ENCODE measurements at regions not wholly inside any gene's neighbourhood (a gene's known extent, or its start where the extent isn't known, plus 50 kb on each side); places are given as distances from the start of the nearest gene placed in this dataset.

DNA sequence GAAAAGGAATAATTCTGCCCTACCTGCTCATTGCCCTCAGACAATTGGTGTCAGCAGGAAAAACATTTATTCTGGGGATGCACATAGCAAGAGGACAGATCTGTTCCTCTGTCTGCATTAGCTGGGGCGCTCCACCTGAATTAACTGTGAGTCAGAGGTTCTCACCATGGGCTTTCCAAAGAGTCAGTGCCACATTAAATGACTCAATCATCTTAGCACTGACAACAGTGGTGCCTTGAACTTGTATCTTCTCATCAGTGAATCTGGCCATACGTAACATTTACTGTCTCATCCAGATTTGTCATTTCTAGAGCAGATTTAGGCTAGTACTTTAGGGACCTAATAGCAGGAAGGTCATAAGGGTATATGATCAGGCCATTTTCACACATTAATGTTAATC, 358.1 kb upstream of the CRIM1 start:
- intact Hi-C loops (cut with DNase I), result no loop called here

GRCh38 chr2:35989503-35989902, 366.1 kb upstream of the CRIM1 start:
- Histone ChIP-seq H3K27ac (no peak overlapping the region), H3K4me3 (no peak overlapping the region), H3K36me3 (replicated peaks in 1 of 2; ENCODE audit: insufficient read depth in 1 of 2, low read depth in 2 of 2) (no peaks in the 10 kb centered on the region), H3K27me3 (no peaks in the 10 kb centered on the region), H3K9me3 (no peaks in the 10 kb centered on the region), H3K4me1 (no peaks in the 10 kb centered on the region)
- 18 to 30% methylated on average over 4 of the region's 4 CpGs for WGBS, 2 donors
- TF ChIP-seq, protein P1, sequence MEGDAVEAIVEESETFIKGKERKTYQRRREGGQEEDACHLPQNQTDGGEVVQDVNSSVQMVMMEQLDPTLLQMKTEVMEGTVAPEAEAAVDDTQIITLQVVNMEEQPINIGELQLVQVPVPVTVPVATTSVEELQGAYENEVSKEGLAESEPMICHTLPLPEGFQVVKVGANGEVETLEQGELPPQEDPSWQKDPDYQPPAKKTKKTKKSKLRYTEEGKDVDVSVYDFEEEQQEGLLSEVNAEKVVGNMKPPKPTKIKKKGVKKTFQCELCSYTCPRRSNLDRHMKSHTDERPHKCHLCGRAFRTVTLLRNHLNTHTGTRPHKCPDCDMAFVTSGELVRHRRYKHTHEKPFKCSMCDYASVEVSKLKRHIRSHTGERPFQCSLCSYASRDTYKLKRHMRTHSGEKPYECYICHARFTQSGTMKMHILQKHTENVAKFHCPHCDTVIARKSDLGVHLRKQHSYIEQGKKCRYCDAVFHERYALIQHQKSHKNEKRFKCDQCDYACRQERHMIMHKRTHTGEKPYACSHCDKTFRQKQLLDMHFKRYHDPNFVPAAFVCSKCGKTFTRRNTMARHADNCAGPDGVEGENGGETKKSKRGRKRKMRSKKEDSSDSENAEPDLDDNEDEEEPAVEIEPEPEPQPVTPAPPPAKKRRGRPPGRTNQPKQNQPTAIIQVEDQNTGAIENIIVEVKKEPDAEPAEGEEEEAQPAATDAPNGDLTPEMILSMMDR (IDR thresholded peaks at IDR 0.05), result no peak
- no peak for TF ChIP-seq POLR2A (IDR thresholded peaks at IDR 0.05)
- DNase-seq (no peak), ATAC-seq (no peak)
- intact Hi-C loops (cut with DNase I), result no loop called here

More for the DNA sequence above, 358.1 kb upstream of the CRIM1 start:
- Histone ChIP-seq H3K4me3 (no peak overlapping the region), H3K36me3 (replicated peaks in 1 of 2; ENCODE audit: insufficient read depth in 1 of 2, low read depth in 2 of 2) (no peaks in the 10 kb centered on the region), H3K27ac (no peak overlapping the region), H3K27me3 (no peaks in the 10 kb centered on the region), H3K4me1 (no peaks in the 10 kb centered on the region), H3K9me3 (no peaks in the 10 kb centered on the region)
- no peak for DNase-seq
- no peak for ATAC-seq
- TF ChIP-seq POLR2A (IDR thresholded peaks at IDR 0.05), result no peak
- TF ChIP-seq, protein P1 (IDR thresholded peaks at IDR 0.05), result no peak
- WGBS, 2 donors, result 66 to 73% methylated on average over 2 of the region's 2 CpGs

DNA sequence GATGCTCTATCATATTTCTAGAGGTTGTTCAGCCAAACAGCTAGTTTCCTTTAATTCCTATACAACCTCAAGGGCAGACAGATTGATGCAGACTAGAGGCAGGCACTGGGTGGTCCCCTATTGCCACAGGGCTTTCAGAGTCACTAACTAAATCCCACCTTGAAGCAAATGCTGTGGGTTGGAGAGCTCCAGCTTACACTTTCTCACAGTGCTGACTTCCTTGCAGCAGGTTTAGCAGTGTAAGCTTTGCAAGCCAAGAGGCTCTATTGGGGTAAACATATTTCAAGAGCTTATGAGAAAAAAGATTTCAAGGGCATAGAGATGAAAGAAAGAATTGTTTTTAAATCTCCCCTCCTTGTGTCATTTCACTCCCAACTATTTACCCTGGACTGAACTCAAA, 366.5 kb upstream of the CRIM1 start:
- TF ChIP-seq, protein P1 (IDR thresholded peaks at IDR 0.05), result no peak
- no peak for TF ChIP-seq POLR2A (IDR thresholded peaks at IDR 0.05)
- ATAC-seq (no peak), DNase-seq (no peak)
- H3K4me1 ChIP-seq, result no peaks in the 10 kb centered on the region
- H3K9me3 ChIP-seq, result no peaks in the 10 kb centered on the region
- H3K27me3 ChIP-seq, result no peaks in the 10 kb centered on the region
- H3K27ac ChIP-seq, result no peak overlapping the region
- H3K36me3 ChIP-seq (replicated peaks in 1 of 2; ENCODE audit: insufficient read depth in 1 of 2, low read depth in 2 of 2), result no peaks in the 10 kb centered on the region
- H3K4me3 ChIP-seq, result no peak overlapping the region
- intact Hi-C loops (cut with DNase I), result no loop called here

DNA sequence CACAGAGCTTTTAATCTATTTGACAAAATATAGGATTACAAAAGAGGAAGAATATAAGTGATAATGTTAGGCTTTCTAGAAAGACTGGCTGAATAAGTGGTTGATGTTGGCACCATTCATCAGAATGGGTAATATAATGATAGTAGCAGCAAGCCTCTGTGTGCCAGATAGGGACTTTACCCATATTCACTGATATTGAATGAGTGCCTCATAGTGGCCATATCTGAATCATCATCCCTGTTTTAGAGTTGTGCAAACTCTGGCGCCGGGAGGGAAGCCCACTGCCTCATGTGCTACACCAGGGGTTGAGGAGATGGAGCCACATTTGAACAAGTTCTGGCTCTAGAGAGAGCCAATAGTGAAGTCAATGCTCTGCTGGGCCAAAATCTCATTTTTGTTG, 368.7 kb upstream of the CRIM1 start:
- intact Hi-C loops (cut with DNase I), result no loop called here
- H3K27ac ChIP-seq, result no peak overlapping the region
- no peaks in the 10 kb centered on the region for H3K27me3 ChIP-seq
- H3K4me3 ChIP-seq, result no peak overlapping the region
- H3K36me3 ChIP-seq (replicated peaks in 1 of 2; ENCODE audit: insufficient read depth in 1 of 2, low read depth in 2 of 2), result no peaks in the 10 kb centered on the region
- ATAC-seq (no peak), DNase-seq (no peak)
- TF ChIP-seq, protein P1 (IDR thresholded peaks at IDR 0.05), result no peak
- no peak for TF ChIP-seq POLR2A (IDR thresholded peaks at IDR 0.05)
- H3K4me1 ChIP-seq, result no peaks in the 10 kb centered on the region
- 50 to 89% methylated on average over 2 of the region's 2 CpGs for WGBS, 2 donors
- H3K9me3 ChIP-seq, result no peaks in the 10 kb centered on the region

GRCh38 chr2:35978218-35978617, 377.4 kb upstream of the CRIM1 start:
- no peaks in the 10 kb centered on the region for H3K27me3 ChIP-seq
- no peaks in the 10 kb centered on the region for H3K9me3 ChIP-seq
- ATAC-seq, result no peak
- no peaks in the 10 kb centered on the region for H3K4me1 ChIP-seq
- WGBS, 2 donors, result 86 to 87% methylated on average over 1 of the region's 1 CpG
- H3K36me3 ChIP-seq (replicated peaks in 1 of 2; ENCODE audit: insufficient read depth in 1 of 2, low read depth in 2 of 2), result no peaks in the 10 kb centered on the region
- H3K4me3 ChIP-seq, result no peak overlapping the region
- intact Hi-C loops (cut with DNase I), result no loop called here
- DNase-seq, result no peak
- H3K27ac ChIP-seq, result no peak overlapping the region
- TF ChIP-seq, protein P1 (IDR thresholded peaks at IDR 0.05), result no peak
- no peak for TF ChIP-seq POLR2A (IDR thresholded peaks at IDR 0.05)
